CD4-positive, alpha-beta T cell treated with Interleukin-1 beta for 1 hour (primary cell): ENCODE measurements at regions not wholly inside any gene's neighbourhood (a gene's known extent, or its start where the extent isn't known, plus 50 kb on each side); places are given as distances from the start of the nearest gene placed in this dataset.
"Not testable (repeated sequence)": the region's sequence is repeated elsewhere in the genome, so short reads cannot be mapped to it uniquely, and the experiment has no call there.

ENCODE experiments used
- DNase-seq, 2 donors: peaks; one replicate each; pipeline ENCODE4 v3.0.0-alpha.2; 2020 to 2022

DNA sequence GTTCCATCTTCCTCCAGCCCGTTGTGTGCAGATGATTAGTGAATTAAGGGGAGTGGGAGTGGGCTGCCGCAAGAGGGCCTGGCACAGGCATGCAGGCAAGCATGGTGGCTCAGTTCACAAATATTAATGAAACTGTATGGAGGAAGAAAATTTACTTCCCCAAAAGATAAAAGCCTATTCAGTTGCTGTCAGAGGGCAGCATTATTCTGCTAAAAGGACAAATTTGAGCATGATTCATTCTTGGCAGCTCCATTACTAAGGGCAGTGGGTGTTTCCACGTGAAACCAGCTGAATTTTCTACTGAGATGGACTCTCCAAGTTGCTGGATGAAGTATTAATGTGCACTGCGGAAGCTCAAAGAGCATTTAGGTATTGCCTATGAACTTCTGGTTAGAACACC, 90.9 kb upstream of the WDR11 start:
- no peak for DNase-seq

DNA sequence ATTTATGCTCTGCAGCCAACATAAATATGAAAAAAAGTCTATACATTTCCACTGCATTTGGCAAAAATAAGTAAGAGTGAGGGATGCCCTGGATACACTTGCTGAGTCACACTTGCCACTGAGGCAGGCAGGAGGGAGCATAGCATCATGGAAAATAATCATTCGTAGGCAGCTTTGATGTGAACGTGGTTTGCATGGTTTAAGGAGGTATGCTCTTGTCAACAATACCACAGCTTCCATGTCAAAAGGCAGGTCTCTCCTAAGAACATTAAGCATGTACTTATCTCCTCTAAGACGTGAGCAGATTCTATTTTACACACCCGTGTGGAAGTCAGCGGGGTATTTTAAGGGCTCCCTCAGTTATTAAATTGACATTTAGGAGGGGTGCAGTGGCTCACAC, 89.2 kb upstream of the WDR11 start:
- DNase-seq = no peak

DNA sequence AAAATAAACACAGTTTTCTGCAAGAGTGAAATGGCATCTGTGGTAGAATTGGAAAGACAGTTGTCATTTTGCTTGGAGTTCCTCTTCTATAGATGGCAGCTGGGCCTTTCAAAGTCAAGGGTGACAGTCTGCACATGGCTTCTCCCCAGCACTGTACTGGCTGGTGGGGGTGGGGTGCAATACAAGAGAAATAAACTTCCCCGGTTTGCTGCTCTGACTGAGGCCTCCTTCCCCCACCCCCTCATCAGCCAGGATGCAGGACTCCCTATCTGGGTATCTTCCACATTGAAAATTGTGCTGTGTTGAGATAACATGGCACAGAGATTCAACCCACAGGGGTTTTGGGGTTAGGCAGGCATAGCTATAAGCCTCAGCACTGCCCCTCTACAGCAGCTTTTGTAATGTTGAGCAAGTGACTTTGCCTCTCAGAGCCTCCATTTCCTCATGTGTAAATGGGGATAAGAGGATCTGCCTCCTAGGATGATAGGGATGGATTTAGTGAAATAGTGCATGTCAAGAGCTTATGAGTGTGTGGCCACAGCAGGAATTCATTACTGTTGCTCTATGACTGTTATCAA, 85.8 kb upstream of the WDR11 start:
- DNase-seq = no peak

DNA sequence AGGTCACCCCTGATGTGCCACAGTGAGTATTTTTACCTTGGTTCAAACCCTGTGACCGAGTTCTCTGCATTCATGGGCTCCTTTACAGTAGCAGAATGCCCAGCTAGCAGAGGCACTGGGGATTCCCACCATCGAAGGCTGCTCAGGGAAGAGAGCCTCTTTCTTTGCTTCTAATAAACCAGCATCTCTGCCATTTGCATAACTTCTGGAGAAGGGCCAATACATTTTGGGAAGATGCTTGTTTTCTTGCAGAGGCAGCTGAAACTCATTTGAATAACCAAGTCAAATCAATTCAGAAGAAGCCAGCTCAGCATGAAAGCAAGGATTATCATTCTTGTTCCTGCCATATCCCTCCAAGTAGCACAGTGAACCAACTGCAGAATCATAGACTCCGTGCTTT, 82.9 kb upstream of the WDR11 start:
- no peak for DNase-seq

DNA sequence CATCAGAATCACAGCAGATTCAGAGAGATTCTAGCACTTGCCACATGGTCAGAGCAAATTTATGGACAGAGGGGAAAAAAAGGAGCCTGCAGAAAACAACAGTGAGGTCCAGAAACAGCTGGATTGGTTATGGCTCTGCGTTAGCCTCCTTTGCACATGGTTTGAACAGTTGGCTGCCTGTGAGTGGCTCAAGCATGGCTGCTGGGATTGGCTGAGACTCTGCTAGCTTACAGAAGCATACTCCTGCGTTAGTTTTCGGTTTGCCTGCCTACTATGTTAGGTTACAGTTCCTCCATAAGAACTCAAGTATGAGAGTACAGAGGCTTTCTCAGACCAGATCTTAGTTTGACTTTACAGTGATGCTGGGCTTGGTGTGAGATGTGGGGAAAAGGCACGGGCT, 80.7 kb upstream of the WDR11 start:
- no peak for DNase-seq

- DNase-seq = no peak
Measured at GRCh38 chr10:120776442-120776841, 74.7 kb upstream of the WDR11 start.

DNA sequence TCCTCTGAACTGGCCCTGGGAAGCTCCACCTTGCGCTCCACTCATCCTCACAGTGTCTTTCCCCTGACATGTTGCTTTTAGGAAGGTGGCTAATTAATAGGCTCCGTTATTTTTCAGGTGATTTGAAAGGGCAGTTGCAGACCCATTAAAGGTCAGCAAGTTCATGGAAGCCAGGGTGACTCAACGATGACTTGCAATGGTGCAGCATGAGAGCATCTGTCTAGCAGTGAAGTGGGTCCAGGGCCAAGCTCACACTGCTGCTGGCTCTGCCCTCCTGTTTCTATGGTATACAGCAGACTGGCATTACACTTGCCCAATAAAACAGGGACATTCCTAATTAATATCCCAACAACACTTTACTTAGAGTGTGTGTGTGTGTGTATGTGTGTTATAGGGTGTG, 68.8 kb upstream of the WDR11 start:
- DNase-seq = no peak

GRCh38 chr10:120783098-120783497, 68.1 kb upstream of the WDR11 start:
- no peak for DNase-seq

GRCh38 chr10:120783867-120784266, 67.3 kb upstream of the WDR11 start:
- DNase-seq = no peak

- DNase-seq = no peak
Measured at GRCh38 chr10:120788771-120789170, 62.4 kb upstream of the WDR11 start.

GRCh38 chr10:120789303-120790203, 61.6 kb upstream of the WDR11 start:
- no peak for DNase-seq

GRCh38 chr10:120791316-120791715, 59.8 kb upstream of the WDR11 start:
- no peak for DNase-seq

DNA sequence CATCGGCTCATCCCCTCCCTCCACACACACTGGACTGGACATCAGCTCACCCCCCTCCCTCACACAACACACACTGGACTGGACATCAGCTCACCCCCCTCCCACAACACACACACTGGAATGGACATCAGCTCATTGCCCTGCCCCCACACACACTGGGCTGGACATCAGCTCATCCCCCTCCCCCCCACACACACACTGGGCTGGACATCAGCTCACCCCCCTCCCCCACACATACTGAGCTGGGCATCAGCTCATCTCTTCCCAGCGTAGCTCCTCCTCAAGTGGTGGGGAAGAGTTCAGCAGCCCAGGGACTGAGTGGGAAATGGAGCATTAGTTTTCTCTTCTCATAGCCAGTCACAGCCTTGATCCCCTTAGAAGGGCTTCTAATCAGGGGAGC, 58.1 kb upstream of the WDR11 start:
- no peak for DNase-seq

- no peak for DNase-seq
Measured at GRCh38 chr10:120794390-120794789, 56.8 kb upstream of the WDR11 start.

DNA sequence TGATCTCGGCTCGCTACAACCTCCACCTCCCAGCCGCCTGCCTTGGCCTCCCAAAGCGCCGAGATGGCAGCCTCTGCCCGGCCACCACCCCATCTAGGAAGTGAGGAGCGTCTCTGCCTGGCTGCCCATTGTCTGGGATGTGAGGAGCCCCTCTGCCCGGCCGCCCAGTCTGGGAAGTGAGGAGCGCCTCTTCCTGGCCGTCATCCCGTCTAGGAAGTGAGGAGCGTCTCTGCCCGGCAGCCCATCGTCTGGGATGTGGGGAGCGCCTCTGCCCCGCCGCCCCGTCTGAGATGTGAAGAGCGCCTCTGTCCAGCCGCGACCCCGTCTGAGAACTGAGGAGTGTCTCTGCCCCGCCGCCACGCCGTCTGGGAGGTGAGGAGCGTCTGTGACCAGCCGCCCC, 52.9 kb upstream of the WDR11 start:
- DNase-seq = not testable (repeated sequence)

- no peak for DNase-seq
Measured at GRCh38 chr10:120799849-120800248, 51.3 kb upstream of the WDR11 start.

DNA sequence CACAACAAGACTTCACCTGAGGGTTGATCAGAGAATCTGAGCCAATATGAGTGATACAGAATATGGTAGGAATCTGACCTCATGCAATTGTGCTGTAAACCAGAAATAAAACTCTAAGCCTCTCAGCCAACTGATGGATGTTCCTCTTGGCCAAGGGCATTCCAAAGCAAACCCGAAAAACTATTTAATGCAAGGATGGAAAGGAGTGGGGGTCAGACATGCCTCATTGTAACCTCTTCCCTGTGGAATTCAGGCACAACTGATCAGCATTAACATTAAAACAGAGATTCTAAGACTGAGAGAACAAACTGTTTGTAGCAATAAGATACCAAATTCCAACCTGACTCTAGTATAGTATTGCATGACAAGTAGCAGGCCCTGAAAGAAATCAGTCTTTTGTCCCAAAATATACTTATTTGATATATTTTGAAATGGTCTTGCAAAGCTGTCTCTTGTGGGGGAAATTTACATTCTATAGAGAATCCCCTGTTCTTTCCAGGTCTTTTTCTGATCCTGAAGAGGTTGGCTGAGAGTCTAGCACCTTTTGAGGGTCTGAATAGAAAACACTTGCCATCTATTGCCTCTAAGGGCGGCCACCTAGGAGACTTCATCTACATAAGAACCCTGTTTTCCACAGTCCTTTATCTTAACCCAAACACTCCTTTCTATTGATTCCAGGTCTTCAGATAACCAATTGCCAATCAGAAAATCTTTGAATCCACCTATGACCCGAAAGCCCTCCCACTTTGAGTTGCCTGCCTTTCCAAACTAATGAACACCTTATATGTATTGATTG, 50.4 kb upstream of the WDR11 start:
- DNase-seq = no peak
